Tongue (tissue), 1 donor: ENCODE measurements at regions not wholly inside any gene's neighbourhood (a gene's known extent, or its start where the extent isn't known, plus 50 kb on each side); places are given as distances from the start of the nearest gene placed in this dataset.

ENCODE experiments used
- DNase-seq: peaks from one replicate; pipeline ENCODE4 v3.0.0-alpha.2; 2015

DNA sequence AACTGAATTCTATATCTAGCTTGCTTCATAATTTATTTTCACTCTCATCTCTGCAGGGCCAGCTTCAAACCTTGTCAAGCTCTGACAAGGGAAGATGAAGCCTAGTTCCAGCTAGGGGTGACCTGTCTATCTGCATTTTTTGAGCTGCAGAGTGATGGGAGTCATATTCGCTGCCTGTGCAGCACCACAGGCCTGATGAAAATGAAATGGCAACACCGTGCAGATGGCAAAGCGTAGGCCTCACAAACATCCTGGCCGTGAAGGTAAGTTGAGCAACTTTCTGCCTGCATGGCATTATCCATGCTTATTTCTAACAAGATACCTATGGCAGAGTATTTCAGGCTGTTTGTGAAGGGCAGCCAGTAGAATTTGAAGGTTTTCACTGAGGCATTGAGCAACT is 86.4 kb upstream of the C1QTNF9B start:
- DNase-seq: no peak

DNA sequence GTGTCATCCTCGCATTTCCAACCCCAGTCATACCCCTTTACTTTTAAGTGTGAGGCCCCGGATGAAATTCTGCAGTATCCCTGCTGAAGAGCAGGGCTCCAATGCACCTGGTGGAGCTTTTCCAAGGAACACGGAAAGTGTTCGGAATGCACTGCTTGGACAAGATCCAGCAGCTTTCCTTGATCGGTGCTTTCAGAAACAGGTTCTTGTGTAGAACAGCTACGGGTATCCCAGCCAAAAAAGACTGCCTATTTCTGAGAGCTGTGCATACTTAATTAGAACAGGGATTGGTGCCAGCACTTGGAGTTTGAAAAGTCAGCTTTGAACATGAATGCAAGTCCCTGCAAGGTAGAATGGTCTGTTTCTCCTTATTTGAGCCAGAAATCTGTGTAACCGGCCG is 87.2 kb upstream of the C1QTNF9B start:
- peak; percentile 89 for DNase-seq

DNA sequence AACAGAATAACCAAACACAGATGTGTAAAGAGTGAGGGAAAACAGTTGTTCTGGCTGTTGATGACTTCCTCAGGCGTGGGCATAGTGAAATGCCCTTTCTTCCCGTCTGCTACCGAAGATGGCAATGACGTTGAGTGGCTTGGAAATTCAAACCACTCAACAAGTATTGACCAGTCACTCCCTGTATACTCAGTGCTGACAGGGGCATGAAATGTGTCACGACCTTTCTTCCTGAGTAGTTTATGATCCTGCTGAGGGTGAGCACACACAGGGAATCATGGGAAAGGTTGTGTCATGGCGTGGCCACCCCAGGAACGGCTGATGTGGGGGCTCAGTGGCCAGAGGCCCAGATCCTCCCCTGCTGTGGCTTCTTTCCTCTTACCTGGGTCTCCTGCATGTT is 87.8 kb upstream of the C1QTNF9B start:
- no peak for DNase-seq

GRCh38 chr13:23985839-23986238 is 88.5 kb upstream of the C1QTNF9B start:
- DNase-seq: peak; percentile 78

GRCh38 chr13:23986619-23987018 is 89.3 kb upstream of the C1QTNF9B start:
- no peak for DNase-seq

- no peak for DNase-seq
These were observed 90.1 kb upstream of the C1QTNF9B start for GRCh38 chr13:23987331-23987894.

GRCh38 chr13:23988546-23989122 is 91.3 kb upstream of the C1QTNF9B start:
- DNase-seq: no peak

DNA sequence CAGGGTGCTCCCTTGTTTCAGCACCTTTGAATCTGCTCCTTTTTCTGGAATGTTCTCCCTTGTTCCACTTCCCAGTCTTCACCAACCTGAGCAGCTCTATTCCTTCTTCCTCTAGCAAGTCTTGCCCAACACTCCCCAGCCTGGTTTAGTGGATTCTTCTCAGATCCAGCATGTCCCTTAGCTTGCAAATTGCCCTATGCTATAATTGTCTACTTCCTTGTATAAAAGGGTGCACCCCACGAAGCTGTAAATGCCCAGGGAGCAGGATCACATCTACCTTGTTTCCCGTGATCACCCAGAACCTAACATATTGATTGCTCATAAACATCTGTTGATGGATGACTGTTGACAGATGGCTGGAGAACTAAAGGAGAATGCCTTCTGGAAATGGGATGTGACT is 93.2 kb upstream of the C1QTNF9B start:
- DNase-seq: no peak

- no peak for DNase-seq
These were observed 93.8 kb upstream of the C1QTNF9B start for GRCh38 chr13:23991119-23991518.

DNA sequence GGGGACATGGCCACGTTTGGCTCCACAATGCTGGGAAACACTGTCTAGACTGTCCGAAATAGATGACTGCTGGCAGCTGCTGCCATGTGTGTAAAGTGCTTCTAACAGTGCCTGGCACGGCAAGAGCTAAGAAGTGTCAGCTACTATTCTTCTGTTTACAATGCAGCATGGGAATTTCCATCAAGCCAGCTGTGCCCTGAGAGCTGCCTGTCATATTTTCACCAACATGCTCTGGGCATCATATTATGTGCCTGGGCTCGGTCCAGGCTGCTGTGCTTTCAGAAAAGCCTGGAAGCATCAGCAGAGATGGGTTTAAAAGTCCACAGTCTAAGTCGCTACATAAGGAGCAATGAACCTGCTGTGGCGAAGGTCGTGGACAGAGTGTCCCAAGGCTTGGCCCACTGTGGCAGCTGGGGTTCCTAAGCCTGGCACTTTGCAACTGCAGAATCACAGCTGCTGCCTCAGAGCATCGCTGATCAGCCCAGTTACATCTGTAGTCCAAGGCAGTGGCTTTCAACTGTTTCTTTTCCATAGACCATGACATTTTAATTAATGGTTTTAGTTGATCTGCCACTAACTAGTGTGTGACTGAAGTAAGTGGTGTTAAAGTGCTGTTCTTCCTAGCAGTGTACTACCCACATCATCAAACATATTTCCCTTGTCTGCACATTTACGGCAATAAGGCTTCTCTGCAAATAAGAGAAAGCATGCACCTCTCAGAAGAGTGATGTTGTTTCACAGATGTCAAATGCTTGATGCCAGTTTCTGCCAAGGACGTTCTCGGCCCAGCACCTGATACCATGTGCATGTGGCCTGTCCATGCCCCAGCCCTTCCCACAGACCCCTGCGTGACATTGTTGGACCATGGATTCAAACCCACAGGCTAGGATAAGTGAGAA is 95.7 kb upstream of the C1QTNF9B start:
- DNase-seq: peak; percentile 96

DNA sequence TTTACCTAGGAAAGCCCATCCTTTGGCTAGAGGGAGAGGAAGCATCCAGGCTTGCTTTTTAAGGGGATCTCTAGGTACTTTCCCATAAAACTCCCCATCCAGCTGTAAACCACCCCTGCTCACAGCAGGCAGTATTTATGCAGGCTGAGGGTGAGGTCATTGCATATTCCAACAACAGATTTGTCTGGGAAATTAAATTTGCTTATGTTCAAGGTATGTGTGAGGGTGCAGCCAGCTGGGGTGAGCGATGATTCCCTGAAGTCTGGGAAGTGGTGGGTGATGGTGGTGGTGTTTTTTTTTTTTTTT is 96.3 kb upstream of the C1QTNF9B start:
- peak; percentile 40 for DNase-seq

DNA sequence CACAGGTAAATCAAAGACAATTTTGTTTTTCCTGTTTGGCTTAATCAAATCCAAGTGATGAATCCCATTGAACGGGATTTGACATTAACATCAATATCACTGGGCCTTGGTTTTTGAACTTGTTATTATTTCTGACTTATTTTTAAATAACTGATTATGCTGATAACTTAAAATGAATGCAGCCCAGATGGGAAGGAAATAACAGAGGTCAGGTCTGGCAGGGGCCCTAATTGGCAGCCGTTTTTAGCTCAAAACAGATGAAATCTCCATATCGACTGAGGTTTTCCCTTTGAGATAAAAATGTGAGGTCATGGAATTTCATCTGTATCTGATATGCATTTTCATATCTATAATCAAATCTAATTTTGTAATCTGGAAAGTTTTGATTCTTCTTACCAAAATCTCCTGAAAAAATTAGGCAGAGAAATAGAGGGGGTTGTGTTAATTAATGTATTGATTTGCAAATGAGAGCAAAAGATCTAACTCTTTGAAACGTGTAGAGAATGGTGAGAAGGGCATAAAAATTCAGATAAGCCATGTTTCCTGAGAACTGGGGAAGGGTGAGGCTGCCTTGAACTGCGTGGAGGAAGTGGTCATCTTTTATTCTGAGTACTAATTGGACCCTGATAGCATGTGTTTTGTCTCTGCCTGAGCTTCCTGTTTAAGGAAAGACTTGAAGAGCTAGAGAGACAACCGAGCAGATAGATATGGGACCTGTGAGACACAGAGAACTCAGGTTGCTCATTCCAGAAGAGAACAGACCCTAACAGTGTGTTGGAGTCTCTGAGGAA is 98.2 kb upstream of the C1QTNF9B start:
- no peak for DNase-seq

- no peak for DNase-seq
These were observed 99.2 kb upstream of the C1QTNF9B start for GRCh38 chr13:23996456-23996855.

GRCh38 chr13:23999424-23999823 is 102.1 kb upstream of the C1QTNF9B start:
- no peak for DNase-seq

DNA sequence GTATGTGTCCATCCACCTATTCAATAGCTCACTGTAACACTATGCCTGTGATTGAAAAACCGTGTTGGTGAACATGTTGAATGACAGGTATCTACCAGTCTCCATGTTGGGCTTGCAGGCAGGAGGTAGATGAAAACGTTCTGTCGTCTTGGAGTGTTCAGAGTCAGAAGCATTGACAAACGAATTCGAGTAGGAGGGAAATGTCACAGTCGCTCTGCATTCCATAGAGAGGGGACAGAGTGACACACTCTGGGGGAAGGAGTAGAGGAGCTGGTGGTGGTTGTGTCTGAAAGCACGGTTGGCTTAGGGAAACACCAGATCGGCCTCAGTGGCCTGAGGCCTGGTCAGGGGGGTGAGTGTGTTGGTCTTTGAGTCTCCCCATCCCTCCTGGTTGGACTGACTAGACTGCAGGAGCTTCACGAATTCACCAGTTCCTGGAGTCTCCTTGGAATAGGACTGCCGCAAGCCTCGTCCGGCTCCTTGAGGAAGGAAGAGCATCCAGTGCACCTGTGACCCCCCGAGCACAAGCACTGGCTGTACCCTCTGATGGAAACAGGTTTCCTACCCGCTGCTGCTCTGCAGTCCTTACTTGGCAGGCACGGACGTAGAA is 105.0 kb upstream of the C1QTNF9B start:
- no peak for DNase-seq

DNA sequence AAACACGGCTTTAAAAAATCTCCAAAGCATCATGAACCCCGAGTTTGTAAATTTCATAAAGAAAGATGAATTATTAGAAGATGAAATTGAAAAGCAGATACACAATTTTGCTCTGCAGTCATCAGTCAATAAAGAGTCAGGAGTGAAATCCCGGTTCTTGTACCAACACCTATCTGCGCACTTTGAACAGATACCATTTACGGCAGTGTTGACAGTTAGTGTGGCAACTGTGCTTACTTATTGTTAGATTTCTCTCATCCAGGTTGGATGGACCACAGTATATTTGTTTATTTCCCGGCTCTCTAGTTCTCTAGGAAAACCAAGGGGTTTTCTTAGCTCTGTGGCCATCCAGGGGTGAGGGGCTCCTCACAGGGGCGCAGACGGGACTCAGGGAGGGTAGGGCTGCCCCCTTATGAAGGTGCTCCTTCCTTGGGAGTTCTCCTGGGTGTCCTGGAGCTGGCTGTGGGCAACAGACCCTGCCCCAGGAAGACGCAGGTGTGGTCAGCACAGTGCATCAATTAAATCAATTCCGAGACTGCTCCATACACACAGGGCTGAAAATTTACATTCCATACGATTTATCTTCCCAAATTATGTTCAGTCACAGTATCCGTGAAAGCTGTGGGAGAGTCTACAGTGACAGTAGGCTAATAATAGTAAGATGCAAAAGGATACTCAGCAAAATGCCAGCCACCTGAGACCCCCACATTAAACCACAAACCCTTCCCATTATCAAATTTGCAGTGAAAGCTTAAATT is 107.0 kb upstream of the C1QTNF9B start:
- DNase-seq: no peak

GRCh38 chr13:24004971-24005370 is 107.7 kb upstream of the C1QTNF9B start:
- no peak for DNase-seq

GRCh38 chr13:24005755-24006281 is 108.5 kb upstream of the C1QTNF9B start:
- no peak for DNase-seq

- no peak for DNase-seq
These were observed 109.4 kb upstream of the C1QTNF9B start for GRCh38 chr13:24006520-24007248.

- no peak for DNase-seq
These were observed 110.8 kb upstream of the C1QTNF9B start for GRCh38 chr13:24007979-24008620.
